ENCODE measurements at regions not wholly inside any gene's neighbourhood (a gene's known extent, or its start where the extent isn't known, plus 50 kb on each side); places are given as distances from the start of the nearest gene placed in this dataset.

- H3K36me3 ChIP-seq (ENCODE audit: insufficient read depth, insufficient read length, low read length) = no peaks in the 10 kb centered on the region
- H3K9me3 ChIP-seq (ENCODE audit: insufficient read depth, low read length) = no peaks in the 10 kb centered on the region
- TF ChIP-seq YY1 (IDR thresholded peaks at IDR 0.05; ENCODE audit: insufficient read depth, insufficient read length) (no peak), SUZ12 (IDR thresholded peaks at IDR 0.05; ENCODE audit: extremely low read depth, insufficient read depth, insufficient read length) (no peak), ZNF274 (IDR thresholded peaks at IDR 0.05; ENCODE audit: low read depth, low read length) (no peak)
- H3K4me1 ChIP-seq (ENCODE audit: insufficient read depth, insufficient read length) = no peaks in the 10 kb centered on the region
- no peak overlapping the region for H3K9ac ChIP-seq (ENCODE audit: insufficient read length, low read depth)
- DNase-seq (ENCODE audit: low read depth, low spot score) = no peak
- H3K4me3 ChIP-seq (ENCODE audit: insufficient read length, low read depth) = no peak overlapping the region
- no peaks in the 10 kb centered on the region for H3K27me3 ChIP-seq (ENCODE audit: insufficient read depth, insufficient read length)
These were observed 82.8 kb upstream of the FXR1 start for GRCh38 chr3:180829409-180830405.

DNA sequence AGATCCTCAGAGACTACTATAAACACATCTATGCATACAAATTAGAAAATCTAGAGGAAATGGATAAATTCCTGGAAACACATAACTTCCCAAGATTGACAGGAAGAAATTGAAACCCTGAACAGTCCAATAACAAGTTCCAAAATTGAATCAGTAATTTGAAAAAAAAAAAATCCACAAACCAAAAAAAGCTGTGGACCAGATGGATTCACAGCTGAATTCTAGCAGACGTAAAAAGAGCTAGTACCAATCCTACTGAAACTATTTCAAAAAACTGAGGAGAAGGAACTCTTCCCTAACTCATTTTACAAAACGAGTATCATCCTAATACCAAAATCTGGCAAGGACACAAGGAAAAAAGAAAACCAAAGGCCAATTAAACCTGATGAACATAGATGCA, 77.0 kb upstream of the FXR1 start:
- no peak for TF ChIP-seq YY1 (IDR thresholded peaks at IDR 0.05; ENCODE audit: insufficient read depth, insufficient read length)
- Histone ChIP-seq H3K9ac (ENCODE audit: insufficient read length, low read depth) (no peak overlapping the region), H3K4me1 (ENCODE audit: insufficient read depth, insufficient read length) (no peaks in the 10 kb centered on the region), H3K36me3 (ENCODE audit: insufficient read depth, insufficient read length, low read length) (no peaks in the 10 kb centered on the region), H3K9me3 (ENCODE audit: insufficient read depth, low read length) (no peaks in the 10 kb centered on the region), H3K4me3 (ENCODE audit: insufficient read length, low read depth) (no peak overlapping the region), H3K27me3 (ENCODE audit: insufficient read depth, insufficient read length) (no peaks in the 10 kb centered on the region)
- no peak for DNase-seq (ENCODE audit: low read depth, low spot score)

GRCh38 chr3:180836766-180837165, 75.7 kb upstream of the FXR1 start:
- no peak for DNase-seq (ENCODE audit: low read depth, low spot score)
- Histone ChIP-seq H3K9ac (ENCODE audit: insufficient read length, low read depth) (no peak overlapping the region), H3K4me3 (ENCODE audit: insufficient read length, low read depth) (no peak overlapping the region), H3K4me1 (ENCODE audit: insufficient read depth, insufficient read length) (no peaks in the 10 kb centered on the region), H3K27me3 (ENCODE audit: insufficient read depth, insufficient read length) (no peaks in the 10 kb centered on the region), H3K9me3 (ENCODE audit: insufficient read depth, low read length) (no peaks in the 10 kb centered on the region), H3K36me3 (ENCODE audit: insufficient read depth, insufficient read length, low read length) (no peaks in the 10 kb centered on the region)
- TF ChIP-seq ZNF274 (IDR thresholded peaks at IDR 0.05; ENCODE audit: low read depth, low read length) (no peak), SUZ12 (IDR thresholded peaks at IDR 0.05; ENCODE audit: extremely low read depth, insufficient read depth, insufficient read length) (no peak), YY1 (IDR thresholded peaks at IDR 0.05; ENCODE audit: insufficient read depth, insufficient read length) (no peak)

- DNase-seq (ENCODE audit: low read depth, low spot score) = no peak
- no peak overlapping the region for H3K4me3 ChIP-seq (ENCODE audit: insufficient read length, low read depth)
- TF ChIP-seq SUZ12 (IDR thresholded peaks at IDR 0.05; ENCODE audit: extremely low read depth, insufficient read depth, insufficient read length) (no peak), YY1 (IDR thresholded peaks at IDR 0.05; ENCODE audit: insufficient read depth, insufficient read length) (no peak), ZNF274 (IDR thresholded peaks at IDR 0.05; ENCODE audit: low read depth, low read length) (no peak)
- H3K4me1 ChIP-seq (ENCODE audit: insufficient read depth, insufficient read length) = no peaks in the 10 kb centered on the region
- H3K27me3 ChIP-seq (ENCODE audit: insufficient read depth, insufficient read length) = no peaks in the 10 kb centered on the region
- no peaks in the 10 kb centered on the region for H3K9me3 ChIP-seq (ENCODE audit: insufficient read depth, low read length)
- H3K36me3 ChIP-seq (ENCODE audit: insufficient read depth, insufficient read length, low read length) = no peaks in the 10 kb centered on the region
- H3K9ac ChIP-seq (ENCODE audit: insufficient read length, low read depth) = no peak overlapping the region
These were observed 57.6 kb upstream of the FXR1 start for GRCh38 chr3:180854887-180855286.

DNA sequence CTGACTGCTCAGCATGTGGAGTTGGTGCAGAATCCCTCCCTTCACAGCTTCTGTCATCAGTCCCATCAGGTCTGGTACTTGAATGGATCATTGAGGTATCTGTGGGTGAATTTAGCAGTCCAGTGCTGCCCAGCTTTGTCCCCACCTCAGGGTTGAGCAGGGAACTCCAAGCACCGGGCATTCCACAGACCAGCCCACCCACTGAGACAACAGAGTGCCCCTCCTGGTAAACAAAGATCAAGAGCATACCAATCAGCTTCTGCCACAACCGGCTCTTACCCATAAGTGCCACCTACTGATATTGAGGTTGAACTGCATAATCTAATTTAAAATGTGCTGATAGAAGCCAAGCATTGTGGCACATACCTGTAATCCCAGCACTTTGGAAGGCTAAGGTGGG, 57.1 kb upstream of the FXR1 start:
- TF ChIP-seq ZNF274 (IDR thresholded peaks at IDR 0.05; ENCODE audit: low read depth, low read length) (no peak), SUZ12 (IDR thresholded peaks at IDR 0.05; ENCODE audit: extremely low read depth, insufficient read depth, insufficient read length) (no peak), YY1 (IDR thresholded peaks at IDR 0.05; ENCODE audit: insufficient read depth, insufficient read length) (no peak)
- no peaks in the 10 kb centered on the region for H3K9me3 ChIP-seq (ENCODE audit: insufficient read depth, low read length)
- H3K9ac ChIP-seq (ENCODE audit: insufficient read length, low read depth) = no peak overlapping the region
- H3K4me1 ChIP-seq (ENCODE audit: insufficient read depth, insufficient read length) = no peaks in the 10 kb centered on the region
- peak; percentile 50 for DNase-seq (ENCODE audit: low read depth, low spot score)
- no peaks in the 10 kb centered on the region for H3K36me3 ChIP-seq (ENCODE audit: insufficient read depth, insufficient read length, low read length)
- no peaks in the 10 kb centered on the region for H3K27me3 ChIP-seq (ENCODE audit: insufficient read depth, insufficient read length)
- no peak overlapping the region for H3K4me3 ChIP-seq (ENCODE audit: insufficient read length, low read depth)

- Histone ChIP-seq H3K4me1 (ENCODE audit: insufficient read depth, insufficient read length) (no peaks in the 10 kb centered on the region), H3K27me3 (ENCODE audit: insufficient read depth, insufficient read length) (no peaks in the 10 kb centered on the region), H3K4me3 (ENCODE audit: insufficient read length, low read depth) (no peak overlapping the region), H3K9ac (ENCODE audit: insufficient read length, low read depth) (no peak overlapping the region), H3K36me3 (ENCODE audit: insufficient read depth, insufficient read length, low read length) (no peaks in the 10 kb centered on the region), H3K9me3 (ENCODE audit: insufficient read depth, low read length) (no peaks in the 10 kb centered on the region)
- TF ChIP-seq ZNF274 (IDR thresholded peaks at IDR 0.05; ENCODE audit: low read depth, low read length) = no peak
- no peak for TF ChIP-seq SUZ12 (IDR thresholded peaks at IDR 0.05; ENCODE audit: extremely low read depth, insufficient read depth, insufficient read length)
- no peak for TF ChIP-seq YY1 (IDR thresholded peaks at IDR 0.05; ENCODE audit: insufficient read depth, insufficient read length)
- no peak for DNase-seq (ENCODE audit: low read depth, low spot score)
These were observed 56.5 kb upstream of the FXR1 start for GRCh38 chr3:180855956-180856355.

- H3K9ac ChIP-seq (ENCODE audit: insufficient read length, low read depth) = no peak overlapping the region
- no peaks in the 10 kb centered on the region for H3K9me3 ChIP-seq (ENCODE audit: insufficient read depth, low read length)
These were observed 52.2 kb upstream of the FXR1 start for GRCh38 chr3:180860180-180860858.

More at GRCh38 chr3:180860180-180860858, 52.2 kb upstream of the FXR1 start:
- DNase-seq (ENCODE audit: low read depth, low spot score) = no peak
- Histone ChIP-seq H3K4me1 (ENCODE audit: insufficient read depth, insufficient read length) (no peaks in the 10 kb centered on the region), H3K27me3 (ENCODE audit: insufficient read depth, insufficient read length) (no peaks in the 10 kb centered on the region), H3K4me3 (ENCODE audit: insufficient read length, low read depth) (no peak overlapping the region), H3K36me3 (ENCODE audit: insufficient read depth, insufficient read length, low read length) (no peaks in the 10 kb centered on the region)
- TF ChIP-seq YY1 (IDR thresholded peaks at IDR 0.05; ENCODE audit: insufficient read depth, insufficient read length) (no peak), SUZ12 (IDR thresholded peaks at IDR 0.05; ENCODE audit: extremely low read depth, insufficient read depth, insufficient read length) (no peak)
